Stimulated activated CD8-positive, alpha-beta memory T cell treated with anti-CD3 and anti-CD28 coated beads, Interleukin-4, amount 100 ng/mL, for 48 hours (primary cell): ENCODE measurements at regions not wholly inside any gene's neighbourhood (a gene's known extent, or its start where the extent isn't known, plus 50 kb on each side); places are given as distances from the start of the nearest gene placed in this dataset.
"Not testable (repeated sequence)": the region's sequence is repeated elsewhere in the genome, so short reads cannot be mapped to it uniquely, and the experiment has no call there.

Experiments
- DNase-seq: peaks from one replicate; pipeline ENCODE4 v3.0.0-alpha.2; 2020

- not testable (repeated sequence) for DNase-seq
Observed at GRCh38 chr4:4050781-4051180, 175.9 kb downstream of the OTOP1 start.

GRCh38 chr4:4052933-4053332 lies 173.8 kb downstream of the OTOP1 start:
- DNase-seq: not testable (repeated sequence)

- not testable (repeated sequence) for DNase-seq
Observed at GRCh38 chr4:4057226-4057625, 169.5 kb downstream of the OTOP1 start.

GRCh38 chr4:4084171-4084570 lies 142.6 kb downstream of the OTOP1 start:
- DNase-seq: not testable (repeated sequence)

GRCh38 chr4:4089716-4090419 lies 136.9 kb downstream of the OTOP1 start:
- not testable (repeated sequence) for DNase-seq

GRCh38 chr4:4090720-4091119 lies 136.0 kb downstream of the OTOP1 start:
- not testable (repeated sequence) for DNase-seq

GRCh38 chr4:4092159-4092558 lies 134.6 kb downstream of the OTOP1 start:
- not testable (repeated sequence) for DNase-seq

GRCh38 chr4:4099610-4100009 lies 127.1 kb downstream of the OTOP1 start:
- DNase-seq: not testable (repeated sequence)

- DNase-seq: not testable (repeated sequence)
Observed at GRCh38 chr4:4106923-4107322, 119.8 kb downstream of the OTOP1 start.

GRCh38 chr4:4107411-4108107 lies 119.2 kb downstream of the OTOP1 start:
- DNase-seq: peak; percentile 87

- not testable (repeated sequence) for DNase-seq
Observed at GRCh38 chr4:4115381-4115780, 111.3 kb downstream of the OTOP1 start.

GRCh38 chr4:4116901-4117300 lies 109.8 kb downstream of the OTOP1 start:
- DNase-seq: not testable (repeated sequence)

- not testable (repeated sequence) for DNase-seq
Observed at GRCh38 chr4:4134368-4134767, 92.4 kb downstream of the OTOP1 start.

- DNase-seq: not testable (repeated sequence)
Observed at GRCh38 chr4:4136621-4137020, 90.1 kb downstream of the OTOP1 start.
